ENCODE measurements at regions not wholly inside any gene's neighbourhood (a gene's known extent, or its start where the extent isn't known, plus 50 kb on each side); places are given as distances from the start of the nearest gene placed in this dataset.

- TF ChIP-seq CTCF (IDR thresholded peaks at IDR 0.05): no peak
- TF ChIP-seq POLR2A (IDR thresholded peaks at IDR 0.05): no peak
Measured at GRCh38 chr4:123555807-123556273, 159.2 kb downstream of the SPRY1 start.

All from esophagus squamous epithelium (tissue), 4 donors.